ENCODE measurements at regions not wholly inside any gene's neighbourhood (a gene's known extent, or its start where the extent isn't known, plus 50 kb on each side); places are given as distances from the start of the nearest gene placed in this dataset.

- Mint-ChIP-seq H3K36me3 (ENCODE audit: unreplicated experiment) (no peaks in the 10 kb centered on the region), H3K4me1 (ENCODE audit: low read depth, unreplicated experiment) (peaks cover 8% of the 10 kb centered on the region), H3K27me3 (ENCODE audit: unreplicated experiment) (peaks cover 2% of the 10 kb centered on the region), H3K27ac (ENCODE audit: unreplicated experiment) (no peak overlapping the region), H3K9me3 (ENCODE audit: unreplicated experiment) (no peaks in the 10 kb centered on the region), H3K4me3 (ENCODE audit: unreplicated experiment) (no peak overlapping the region)
- DNase-seq = no peak
- TF ChIP-seq CTCF (IDR thresholded peaks at IDR 0.05; ENCODE audit: partially characterized antibody, unreplicated experiment) = no peak
Measured at GRCh38 chr3:153070511-153070868, 91.5 kb upstream of the RAP2B start.

- no peak overlapping the region for H3K4me3 Mint-ChIP-seq (ENCODE audit: unreplicated experiment)
- no peak overlapping the region for H3K27ac Mint-ChIP-seq (ENCODE audit: unreplicated experiment)
- H3K9me3 Mint-ChIP-seq (ENCODE audit: unreplicated experiment) = no peaks in the 10 kb centered on the region
- DNase-seq = no peak
- peaks cover 2% of the 10 kb centered on the region for H3K27me3 Mint-ChIP-seq (ENCODE audit: unreplicated experiment)
- peaks cover 6% of the 10 kb centered on the region for H3K4me1 Mint-ChIP-seq (ENCODE audit: low read depth, unreplicated experiment)
- TF ChIP-seq CTCF (IDR thresholded peaks at IDR 0.05; ENCODE audit: partially characterized antibody, unreplicated experiment) = no peak
- H3K36me3 Mint-ChIP-seq (ENCODE audit: unreplicated experiment) = no peaks in the 10 kb centered on the region
Measured at GRCh38 chr3:153072382-153072781, 89.6 kb upstream of the RAP2B start.

GRCh38 chr3:153072856-153073255, 89.2 kb upstream of the RAP2B start:
- H3K27me3 Mint-ChIP-seq (ENCODE audit: unreplicated experiment) = peaks cover 2% of the 10 kb centered on the region
- no peak for DNase-seq
- H3K4me3 Mint-ChIP-seq (ENCODE audit: unreplicated experiment) = no peak overlapping the region
- TF ChIP-seq CTCF (IDR thresholded peaks at IDR 0.05; ENCODE audit: partially characterized antibody, unreplicated experiment) = no peak
- no peak overlapping the region for H3K27ac Mint-ChIP-seq (ENCODE audit: unreplicated experiment)
- H3K9me3 Mint-ChIP-seq (ENCODE audit: unreplicated experiment) = no peaks in the 10 kb centered on the region
- peaks cover 6% of the 10 kb centered on the region for H3K4me1 Mint-ChIP-seq (ENCODE audit: low read depth, unreplicated experiment)
- no peaks in the 10 kb centered on the region for H3K36me3 Mint-ChIP-seq (ENCODE audit: unreplicated experiment)

- no peak overlapping the region for H3K4me3 Mint-ChIP-seq (ENCODE audit: unreplicated experiment)
- H3K27me3 Mint-ChIP-seq (ENCODE audit: unreplicated experiment) = peaks cover 2% of the 10 kb centered on the region
- no peaks in the 10 kb centered on the region for H3K9me3 Mint-ChIP-seq (ENCODE audit: unreplicated experiment)
- DNase-seq = no peak
- peaks cover 6% of the 10 kb centered on the region for H3K4me1 Mint-ChIP-seq (ENCODE audit: low read depth, unreplicated experiment)
- no peaks in the 10 kb centered on the region for H3K36me3 Mint-ChIP-seq (ENCODE audit: unreplicated experiment)
- no peak overlapping the region for H3K27ac Mint-ChIP-seq (ENCODE audit: unreplicated experiment)
- no peak for TF ChIP-seq CTCF (IDR thresholded peaks at IDR 0.05; ENCODE audit: partially characterized antibody, unreplicated experiment)
Measured at GRCh38 chr3:153073636-153074035, 88.4 kb upstream of the RAP2B start.

GRCh38 chr3:153078826-153079225, 83.2 kb upstream of the RAP2B start:
- Mint-ChIP-seq H3K4me3 (ENCODE audit: unreplicated experiment) (no peak overlapping the region), H3K27ac (ENCODE audit: unreplicated experiment) (no peak overlapping the region), H3K27me3 (ENCODE audit: unreplicated experiment) (peaks cover 2% of the 10 kb centered on the region), H3K4me1 (ENCODE audit: low read depth, unreplicated experiment) (peaks cover under 1% of the 10 kb centered on the region), H3K36me3 (ENCODE audit: unreplicated experiment) (no peaks in the 10 kb centered on the region), H3K9me3 (ENCODE audit: unreplicated experiment) (no peaks in the 10 kb centered on the region)
- no peak for DNase-seq
- TF ChIP-seq CTCF (IDR thresholded peaks at IDR 0.05; ENCODE audit: partially characterized antibody, unreplicated experiment) = no peak
